Choroid plexus epithelial cell (primary cell): ENCODE measurements at regions not wholly inside any gene's neighbourhood (a gene's known extent, or its start where the extent isn't known, plus 50 kb on each side); places are given as distances from the start of the nearest gene placed in this dataset.
A peak's percentile ranks its signal among the peaks of the same experiment; 100 is the strongest.

Experiments
- DNase-seq: peaks from one replicate; pipeline ENCODE4 v3.0.0-alpha.2; 2010; ENCODE audit warnings: low read depth
- H3K4me3 ChIP-seq: 2 replicates; pipeline ENCODE4 v1.5.1; 2011; ENCODE audit warnings: low read depth, mild to moderate bottlenecking, control low read depth, low read length, moderate library complexity
- TF ChIP-seq, protein P1 (sequence below): conservative IDR thresholded peaks from 2 replicates; pipeline ENCODE4 v1.5.1; 2011; ENCODE audit warnings: low read depth, mild to moderate bottlenecking, control low read depth, inconsistent platforms, low read length, moderate library complexity

GRCh38 chr1:11358984-11359383 is 86.0 kb downstream of the UBIAD1 start:
- TF ChIP-seq, protein P1, sequence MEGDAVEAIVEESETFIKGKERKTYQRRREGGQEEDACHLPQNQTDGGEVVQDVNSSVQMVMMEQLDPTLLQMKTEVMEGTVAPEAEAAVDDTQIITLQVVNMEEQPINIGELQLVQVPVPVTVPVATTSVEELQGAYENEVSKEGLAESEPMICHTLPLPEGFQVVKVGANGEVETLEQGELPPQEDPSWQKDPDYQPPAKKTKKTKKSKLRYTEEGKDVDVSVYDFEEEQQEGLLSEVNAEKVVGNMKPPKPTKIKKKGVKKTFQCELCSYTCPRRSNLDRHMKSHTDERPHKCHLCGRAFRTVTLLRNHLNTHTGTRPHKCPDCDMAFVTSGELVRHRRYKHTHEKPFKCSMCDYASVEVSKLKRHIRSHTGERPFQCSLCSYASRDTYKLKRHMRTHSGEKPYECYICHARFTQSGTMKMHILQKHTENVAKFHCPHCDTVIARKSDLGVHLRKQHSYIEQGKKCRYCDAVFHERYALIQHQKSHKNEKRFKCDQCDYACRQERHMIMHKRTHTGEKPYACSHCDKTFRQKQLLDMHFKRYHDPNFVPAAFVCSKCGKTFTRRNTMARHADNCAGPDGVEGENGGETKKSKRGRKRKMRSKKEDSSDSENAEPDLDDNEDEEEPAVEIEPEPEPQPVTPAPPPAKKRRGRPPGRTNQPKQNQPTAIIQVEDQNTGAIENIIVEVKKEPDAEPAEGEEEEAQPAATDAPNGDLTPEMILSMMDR: no peak

GRCh38 chr1:11362547-11363021 is 89.6 kb downstream of the UBIAD1 start:
- DNase-seq: no peak
- TF ChIP-seq, protein P1: no peak
- H3K4me3 ChIP-seq: no peak overlapping the region

More at GRCh38 chr1:11358984-11359383, 86.0 kb downstream of the UBIAD1 start:
- no peak overlapping the region for H3K4me3 ChIP-seq
- DNase-seq: no peak

GRCh38 chr1:11364170-11364569 is 91.2 kb downstream of the UBIAD1 start:
- DNase-seq: no peak
- no peak overlapping the region for H3K4me3 ChIP-seq
- TF ChIP-seq, protein P1: peak; percentile 22

DNA sequence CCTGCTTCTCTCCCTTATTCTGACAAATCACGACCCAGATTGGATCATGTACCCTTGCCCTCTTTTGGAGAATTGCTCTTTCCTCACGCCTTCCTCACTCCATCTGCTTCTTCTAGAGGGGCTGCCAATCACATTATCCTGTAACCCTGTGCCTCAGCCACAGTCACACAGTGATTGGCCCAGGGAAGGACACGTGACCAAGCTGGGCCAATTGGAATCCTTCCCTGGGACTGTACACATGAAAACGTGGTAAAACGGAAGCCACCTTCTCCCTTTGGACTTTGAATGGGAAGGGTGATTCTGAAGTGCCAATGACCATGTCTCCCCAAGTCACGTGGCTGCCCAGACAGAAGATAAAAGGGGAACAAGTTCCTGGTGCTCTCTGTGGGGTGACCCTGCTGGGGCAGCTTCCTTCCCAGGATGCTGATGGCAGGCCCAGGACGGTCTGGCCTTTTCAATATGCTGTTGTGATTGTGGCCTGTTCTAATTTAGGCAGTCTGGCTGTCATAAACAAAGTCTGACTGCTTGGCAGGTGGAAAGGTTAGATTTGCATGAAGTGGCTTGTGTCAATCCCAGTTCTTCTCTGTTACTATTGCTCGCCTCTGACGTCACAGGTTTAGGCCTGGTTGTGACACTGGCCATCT is 92.9 kb downstream of the UBIAD1 start:
- TF ChIP-seq, protein P1: no peak
- no peak overlapping the region for H3K4me3 ChIP-seq
- no peak for DNase-seq

DNA sequence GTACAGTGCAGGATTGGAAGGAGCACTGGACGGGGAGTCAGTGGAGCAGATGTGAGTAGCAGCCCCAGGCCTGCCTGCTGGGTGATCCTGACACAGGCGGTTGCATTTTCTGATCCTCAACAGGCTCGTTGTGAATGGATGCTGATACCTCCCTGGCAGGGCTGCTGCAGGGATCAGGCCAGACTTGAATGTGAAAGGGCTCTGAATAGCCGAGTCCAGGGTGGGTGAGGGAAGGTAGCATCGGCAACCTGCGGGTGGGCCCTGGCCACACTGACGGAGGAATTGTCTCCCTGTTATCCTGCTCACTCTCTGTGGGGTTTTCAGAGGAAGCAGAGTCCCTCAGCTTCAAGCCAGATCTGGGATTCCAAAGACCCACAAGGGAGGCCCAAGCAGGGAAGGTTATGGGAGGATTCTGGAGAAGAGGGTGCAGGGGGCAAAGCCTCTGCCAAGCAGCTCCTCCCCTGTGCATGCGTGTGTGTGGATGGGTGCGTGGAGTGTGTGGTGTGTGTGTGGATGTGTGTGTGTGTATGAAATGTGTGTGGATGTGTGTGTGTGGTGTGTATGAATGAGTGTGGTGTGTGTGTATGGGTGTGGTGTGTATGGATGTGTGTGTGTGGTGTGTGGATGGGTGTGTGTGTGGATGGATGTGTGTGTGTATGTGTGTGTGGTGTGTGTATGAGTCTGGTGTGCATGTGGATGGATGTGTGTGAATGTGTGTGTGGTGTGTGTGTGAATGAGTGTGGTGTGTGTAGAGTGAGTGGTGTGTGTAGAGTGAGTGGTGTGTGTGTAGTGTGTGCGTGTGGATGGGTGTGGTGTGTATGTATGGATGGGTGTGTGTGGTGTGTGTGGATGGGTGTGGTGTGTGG is 100.3 kb downstream of the UBIAD1 start:
- H3K4me3 ChIP-seq: no peak overlapping the region
- TF ChIP-seq, protein P1: no peak
- DNase-seq: no peak

DNA sequence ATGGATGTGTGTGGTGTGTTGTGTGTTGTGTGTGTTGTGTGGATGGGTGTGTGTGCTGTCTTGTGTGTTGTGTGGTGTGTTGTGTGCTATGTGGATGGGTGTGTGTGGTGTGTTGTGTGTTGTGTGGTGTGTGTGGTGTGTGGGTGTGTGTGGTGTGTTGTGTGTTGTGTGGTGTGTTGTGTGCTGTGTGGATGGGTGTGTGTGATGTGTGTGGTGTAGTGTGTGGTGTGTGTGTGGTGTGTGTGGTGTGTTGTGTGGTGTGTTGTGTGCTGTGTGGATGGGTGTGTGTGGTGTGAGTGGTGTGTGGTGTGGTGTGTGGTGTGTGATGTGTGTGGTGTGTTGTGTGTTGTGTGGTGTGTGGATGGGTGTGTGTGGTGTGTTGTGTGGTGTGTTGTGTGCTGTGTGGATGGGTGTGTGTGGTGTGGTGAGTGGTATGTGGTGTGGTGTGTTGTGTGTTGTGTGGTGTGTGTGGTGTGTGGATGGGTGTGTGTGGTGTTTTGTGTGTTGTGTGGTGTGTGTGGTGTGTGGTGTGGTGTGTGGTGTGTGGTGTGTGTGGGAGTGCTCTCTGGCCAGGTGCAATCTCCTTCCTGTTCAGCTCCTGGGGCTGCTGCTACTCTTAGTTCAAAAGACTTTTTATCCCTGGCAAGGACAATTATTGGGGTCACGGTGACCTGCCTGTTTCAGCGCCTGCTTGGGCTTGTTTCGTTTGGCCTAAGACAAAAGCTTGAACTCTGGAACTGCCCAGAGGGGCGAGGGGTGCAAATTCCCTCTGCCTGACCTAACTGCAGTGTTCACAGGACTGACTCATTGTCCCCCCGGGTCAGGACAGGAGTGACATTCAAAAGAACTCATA is 101.1 kb downstream of the UBIAD1 start:
- H3K4me3 ChIP-seq: no peak overlapping the region
- TF ChIP-seq, protein P1: no peak
- no peak for DNase-seq
